Activated CD4-positive, CD25-positive, alpha-beta regulatory T cell treated with anti-CD3 and anti-CD28 coated beads, Interleukin-2, amount 50 U/mL, for 24 hours (primary cell): ENCODE measurements at regions not wholly inside any gene's neighbourhood (a gene's known extent, or its start where the extent isn't known, plus 50 kb on each side); places are given as distances from the start of the nearest gene placed in this dataset.
"Not testable (repeated sequence)": the region's sequence is repeated elsewhere in the genome, so short reads cannot be mapped to it uniquely, and the experiment has no call there.

ENCODE experiments used
- ATAC-seq, 2 donors: fragments of 150-1000 bp; cut with Tn5 transposase; one replicate each; pipeline ENCODE4 v1.10.0; 2021; ENCODE audit warnings: mild to moderate bottlenecking in 1 of 2, moderate library complexity in 1 of 2

DNA sequence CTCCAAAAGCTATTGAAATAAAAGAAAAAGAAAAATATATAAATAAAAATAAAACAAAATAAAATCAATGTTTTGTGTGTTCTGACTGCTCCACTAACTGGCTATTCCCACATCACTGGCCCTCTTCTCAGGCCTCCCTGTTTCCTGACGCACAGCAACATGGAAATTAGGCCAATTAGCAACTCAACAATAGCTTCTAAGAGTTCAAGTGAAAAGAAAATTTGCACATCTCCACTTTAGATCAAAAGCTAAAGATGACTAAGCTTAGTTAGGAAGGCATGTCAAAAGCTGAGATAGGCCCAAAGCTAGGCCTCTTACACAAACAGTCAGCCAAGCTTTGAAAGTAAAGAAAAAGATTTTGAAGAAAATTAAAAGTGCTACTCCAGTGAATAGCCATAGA lies 200.8 kb downstream of the DUSP6 start:
- ATAC-seq, result no peak

DNA sequence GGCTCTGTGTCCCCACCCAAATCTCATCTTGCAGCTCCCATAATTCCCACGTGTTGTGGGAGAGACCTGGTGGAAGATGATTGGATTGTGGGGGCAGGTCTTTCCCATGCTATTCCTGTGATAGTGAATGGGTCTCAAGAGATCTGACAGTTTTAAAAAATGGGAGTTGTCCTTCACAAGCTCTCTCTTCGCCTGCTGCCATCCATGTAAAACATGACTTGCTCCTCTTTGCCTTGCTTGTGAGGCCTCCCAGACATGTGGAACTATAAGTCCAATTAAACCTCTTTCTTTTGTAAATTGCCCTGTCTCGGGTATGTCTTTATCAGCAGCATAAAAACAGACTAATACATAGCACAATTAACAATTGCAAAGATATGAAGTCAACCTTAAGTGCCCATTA lies 201.5 kb downstream of the DUSP6 start:
- not testable (repeated sequence) for ATAC-seq

DNA sequence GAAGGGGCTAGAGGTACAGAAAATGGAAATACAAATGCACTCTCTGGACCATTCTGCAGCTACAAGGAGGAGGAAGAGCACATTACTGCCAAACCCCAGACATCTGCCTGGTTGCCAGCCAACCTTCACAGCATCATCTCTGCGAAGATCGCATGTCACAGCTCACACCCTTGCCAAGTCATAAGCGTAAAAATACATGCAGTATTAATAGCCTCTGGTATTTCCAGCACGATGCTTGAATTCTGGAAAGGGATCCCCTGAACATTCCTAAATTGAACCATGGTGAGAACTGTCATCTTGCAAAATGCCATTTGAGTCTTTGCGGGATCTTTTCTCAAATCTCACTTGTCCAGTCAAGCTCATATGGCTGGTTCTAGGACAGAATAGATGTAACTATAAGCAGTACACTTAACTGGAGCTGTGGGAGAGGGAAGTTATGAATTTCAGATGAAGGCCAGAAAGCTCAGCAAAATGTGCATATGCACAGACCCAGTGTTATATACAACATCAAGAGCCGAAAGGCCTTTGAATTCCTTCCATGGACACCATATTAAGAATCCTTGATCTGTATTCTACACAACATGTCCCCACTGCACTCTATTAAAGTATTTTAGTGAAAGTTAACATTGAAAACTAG lies 211.6 kb downstream of the DUSP6 start:
- no peak for ATAC-seq

DNA sequence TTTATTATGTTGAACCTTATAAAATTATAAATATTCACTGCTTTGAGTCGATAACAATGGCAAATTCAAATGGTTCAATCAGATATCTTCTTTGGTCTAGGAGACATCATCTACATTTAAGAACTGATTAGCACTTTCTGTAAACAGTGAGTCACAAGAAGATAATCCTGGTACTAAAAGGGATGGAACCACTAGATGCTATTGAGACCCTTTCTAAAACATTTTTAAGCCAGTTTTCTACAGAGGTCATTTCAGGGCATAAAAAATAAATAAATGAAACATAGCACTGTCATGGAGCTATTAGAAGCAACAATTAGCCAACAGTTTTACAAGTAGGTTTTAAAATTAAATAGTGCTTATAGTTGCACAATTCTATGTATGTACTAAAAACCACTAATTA lies 212.2 kb downstream of the DUSP6 start:
- ATAC-seq, result no peak

DNA sequence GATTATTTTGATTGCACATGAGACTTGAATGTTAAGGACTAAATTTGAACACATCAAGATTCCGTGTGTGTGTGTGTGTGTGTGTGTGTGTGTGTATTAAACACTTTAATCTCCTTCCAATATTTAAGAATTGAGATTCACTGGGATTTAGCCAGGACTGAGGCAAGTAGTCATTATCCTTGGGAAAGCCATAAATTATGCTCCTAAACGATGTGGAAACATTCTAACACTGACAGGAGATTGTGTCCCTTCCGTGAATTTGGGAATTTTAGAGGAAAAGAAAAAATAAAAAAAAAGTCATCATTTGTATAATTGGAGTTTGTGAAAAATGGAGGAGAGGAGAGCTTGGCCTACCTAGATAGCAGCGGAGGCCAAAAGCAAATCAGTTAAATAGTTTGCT lies 212.9 kb downstream of the DUSP6 start:
- no peak for ATAC-seq

DNA sequence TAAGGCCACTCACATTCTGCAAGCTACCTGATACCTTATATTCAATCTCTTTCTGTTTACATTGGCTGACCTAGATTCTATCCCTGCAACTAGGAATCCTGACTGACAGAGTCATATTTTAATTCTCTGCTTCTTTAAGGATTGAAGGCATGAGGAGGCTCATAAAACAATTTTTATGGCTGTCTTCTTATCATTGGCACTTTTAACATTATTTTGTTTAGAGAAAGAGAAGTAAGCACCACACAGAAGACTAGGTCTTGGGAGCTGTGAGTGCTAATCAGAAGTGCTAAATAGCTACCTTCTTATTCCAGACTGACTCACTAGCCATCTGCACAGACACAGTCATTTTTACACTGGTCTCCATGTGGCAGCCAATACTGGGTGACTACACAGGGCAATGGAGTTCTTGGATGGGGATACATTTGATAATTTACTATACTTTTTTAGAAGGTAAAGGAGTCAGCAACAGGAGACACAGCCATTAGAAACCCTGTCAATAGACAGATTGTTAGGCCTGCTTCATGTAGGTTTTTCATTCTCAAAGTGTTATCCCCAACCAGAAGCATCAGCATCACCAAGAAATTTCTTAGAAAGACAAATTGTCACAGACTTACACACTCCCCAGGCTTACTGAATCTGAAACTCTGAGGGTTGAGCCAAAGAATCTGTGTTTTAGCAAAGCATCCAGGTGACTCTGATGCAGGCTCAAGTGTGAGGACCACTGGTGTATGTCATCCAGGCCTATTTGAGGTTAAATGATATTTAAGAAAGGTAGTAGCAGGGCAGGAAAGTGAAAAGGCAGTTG lies 214.1 kb downstream of the DUSP6 start:
- peak; percentile 87 to 90 for ATAC-seq

DNA sequence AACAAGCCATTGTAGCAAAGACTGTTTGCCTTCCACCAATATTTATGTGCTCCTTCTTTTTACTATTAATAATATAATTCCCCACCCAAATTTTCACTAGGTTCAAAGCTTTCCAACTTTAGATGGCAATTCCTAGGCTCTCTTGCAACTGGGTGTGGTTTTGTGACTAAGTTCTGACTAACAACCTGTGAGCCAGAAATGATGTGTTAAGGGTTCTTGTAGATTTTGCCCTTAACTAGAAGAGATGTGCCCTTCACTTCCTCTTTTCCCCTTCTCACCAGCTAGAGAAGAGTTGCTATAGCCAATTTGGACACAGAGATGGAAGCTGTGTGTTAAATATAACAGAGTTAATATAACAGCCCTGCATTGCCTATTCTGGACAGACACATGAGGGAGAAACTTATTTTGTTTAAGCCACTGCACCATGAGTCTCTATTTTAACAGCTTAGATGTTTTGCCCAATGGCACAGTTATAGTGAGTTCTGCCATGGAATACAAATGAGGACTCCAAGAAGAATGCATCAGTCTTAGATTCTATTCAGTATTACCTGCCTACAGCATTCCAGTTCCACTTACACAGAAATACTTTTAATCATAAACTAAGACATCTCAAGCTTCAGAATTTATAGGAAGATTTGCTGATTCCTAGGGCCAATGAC lies 216.2 kb downstream of the DUSP6 start:
- ATAC-seq, result peak; percentile 29 to 56

DNA sequence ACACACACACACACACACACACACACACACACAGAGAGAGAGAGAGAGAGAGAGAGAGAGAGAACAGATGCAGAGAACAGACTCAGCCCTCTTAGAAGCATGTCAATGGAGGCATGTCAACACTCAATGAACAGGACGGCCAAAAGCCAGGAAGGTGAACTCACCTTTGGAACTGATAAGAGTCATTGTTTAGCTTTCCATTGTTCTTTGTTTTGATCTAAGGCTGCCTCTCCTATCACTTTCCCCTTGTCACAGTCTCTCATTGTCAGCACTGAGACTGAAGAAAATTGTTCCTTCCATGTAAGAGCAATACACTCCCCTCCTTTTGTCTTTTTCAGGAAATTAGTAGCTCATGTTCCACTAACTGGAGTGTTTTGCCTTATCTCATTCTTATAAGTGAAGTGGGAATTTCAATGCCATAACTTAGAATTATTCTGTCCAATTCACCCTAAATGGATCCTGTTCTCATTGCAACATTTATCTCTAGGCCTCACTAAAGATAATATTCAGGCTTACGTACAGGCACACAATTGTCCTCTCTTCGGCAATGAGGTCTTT lies 218.0 kb downstream of the DUSP6 start:
- no peak for ATAC-seq

DNA sequence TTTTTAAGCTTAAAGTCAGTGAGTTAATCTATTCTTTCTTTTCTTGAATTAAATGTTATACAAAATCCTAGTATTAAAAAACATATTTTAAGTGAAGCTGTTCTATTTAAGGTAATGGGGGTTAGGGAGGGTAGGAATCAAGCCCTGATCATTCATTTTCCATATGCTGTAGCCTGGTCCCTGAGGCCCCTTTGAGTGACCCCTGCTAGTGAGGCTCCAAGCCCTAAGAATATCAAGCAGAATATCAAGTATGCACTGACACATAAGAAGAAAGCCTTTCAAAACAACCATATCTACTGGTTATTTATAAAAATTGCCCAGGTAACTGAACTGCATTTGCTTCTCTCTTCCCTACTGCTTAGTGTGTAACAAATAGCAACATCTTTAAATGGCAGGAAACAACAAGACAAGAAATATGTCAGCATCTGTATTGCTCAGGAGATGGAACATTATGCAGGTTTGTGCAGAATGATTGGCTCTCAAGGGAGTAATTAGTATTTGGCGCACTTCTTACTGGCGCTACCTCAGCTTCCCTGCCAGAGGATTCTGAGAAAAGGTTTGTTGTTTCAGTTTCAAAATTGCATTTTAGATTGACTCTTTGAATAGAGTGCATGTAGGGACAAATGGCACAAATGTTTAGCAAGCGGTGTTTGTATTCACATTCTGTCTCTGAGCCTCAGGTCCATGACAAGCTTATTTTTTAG lies 223.0 kb downstream of the DUSP6 start:
- peak in 1 of 2 donors; percentile 43 for ATAC-seq

DNA sequence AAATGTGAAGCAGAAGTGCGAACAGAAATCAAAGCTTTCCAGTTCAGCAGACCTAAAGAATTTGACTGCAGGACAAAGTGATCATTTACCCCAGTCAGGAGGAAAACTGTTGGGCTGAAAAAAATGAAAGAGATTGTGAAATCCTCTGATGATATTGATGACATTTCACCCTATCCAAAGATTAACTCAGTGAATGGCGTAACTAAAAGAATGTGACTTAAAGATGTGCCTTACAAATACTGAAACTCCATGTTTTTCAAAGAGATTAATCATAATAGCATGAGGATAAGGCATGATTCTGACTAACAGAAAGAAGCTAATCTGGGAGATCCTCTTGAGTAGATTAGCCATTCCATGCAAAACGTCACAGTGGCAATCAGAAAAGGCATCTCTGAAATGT lies 225.6 kb downstream of the DUSP6 start:
- no peak for ATAC-seq

DNA sequence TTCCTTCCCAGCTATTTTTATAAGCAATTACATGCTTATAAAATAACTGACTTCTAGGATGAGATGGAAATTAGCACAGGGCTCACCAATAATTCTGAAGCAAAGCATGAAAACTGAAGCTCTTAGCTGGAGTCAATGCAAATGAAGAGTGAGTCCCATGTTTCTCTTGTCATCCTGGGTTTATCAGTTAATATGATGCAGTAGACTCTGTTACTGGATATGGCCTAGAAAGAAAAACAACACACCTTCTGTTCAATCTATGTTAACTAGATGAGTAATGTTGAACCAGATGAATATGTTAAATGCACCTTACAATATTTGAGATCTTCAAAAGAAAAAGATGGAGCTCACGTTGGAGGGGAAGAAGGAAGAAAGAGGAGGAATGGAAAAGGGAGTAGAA lies 229.4 kb downstream of the DUSP6 start:
- no peak for ATAC-seq

DNA sequence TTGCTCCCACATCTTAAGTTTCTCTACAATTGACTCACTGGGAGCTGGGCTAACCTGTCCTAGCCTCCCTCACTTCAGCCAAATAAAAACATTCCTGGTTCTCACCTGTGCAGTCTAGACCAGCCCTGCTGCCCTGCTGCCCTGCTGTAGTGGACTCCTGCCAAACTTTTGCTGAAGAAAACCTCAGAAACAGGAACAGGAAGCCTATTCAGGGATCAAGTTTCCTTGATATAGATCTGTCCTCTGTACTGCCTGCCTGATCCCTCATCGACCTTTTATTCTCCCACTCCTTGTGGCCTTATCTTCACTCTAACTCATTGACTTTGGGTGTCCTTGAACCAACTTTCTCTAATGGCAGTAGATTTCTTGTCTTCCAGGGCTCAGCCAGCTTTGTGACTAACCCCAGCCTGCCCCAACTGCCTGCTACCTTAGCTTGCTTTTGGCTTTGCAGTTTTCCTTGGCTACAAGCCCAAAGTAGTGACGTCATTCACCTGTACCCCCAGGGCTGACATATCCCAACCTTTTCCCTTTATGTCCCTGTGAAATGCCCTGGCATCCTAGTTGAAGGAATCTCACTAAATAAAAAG lies 234.8 kb downstream of the DUSP6 start:
- ATAC-seq, result no peak

DNA sequence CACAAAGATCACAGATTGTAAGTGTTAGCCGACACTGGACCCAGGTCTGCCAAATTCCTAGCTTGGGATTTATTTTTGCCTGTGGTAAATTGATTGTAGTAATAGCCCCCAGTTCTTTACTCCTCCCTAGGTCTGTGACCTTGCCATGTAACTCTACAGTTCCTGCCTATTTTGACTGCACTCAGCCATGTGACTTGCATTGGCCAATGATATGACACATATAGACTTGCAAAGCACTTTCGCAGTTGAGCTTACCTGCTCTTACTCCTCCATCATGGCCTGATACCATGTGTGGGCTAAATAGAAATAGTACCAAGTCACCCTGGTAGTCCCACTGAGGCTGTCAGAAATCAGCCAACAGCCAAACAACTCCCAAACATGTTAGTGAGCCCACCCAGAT lies 240.3 kb downstream of the DUSP6 start:
- ATAC-seq, result no peak

DNA sequence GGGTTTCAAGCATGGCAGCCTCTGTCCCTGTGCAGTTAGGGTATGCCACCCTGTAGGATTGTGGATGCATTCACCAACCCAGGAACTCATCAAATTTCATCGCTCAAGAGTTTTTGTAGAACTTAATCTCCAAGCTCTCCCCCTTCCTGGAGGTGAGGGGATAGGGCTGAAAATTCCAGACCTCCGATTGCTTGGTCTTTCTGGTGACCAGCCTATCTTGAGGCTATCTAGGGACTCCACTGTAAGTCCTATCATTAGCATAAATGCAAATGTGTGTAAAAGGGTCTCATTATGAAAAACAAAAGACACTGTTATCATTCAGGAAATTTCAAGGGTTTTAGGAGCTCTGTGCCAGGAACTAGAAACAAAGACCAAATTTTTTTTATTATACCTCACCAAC lies 244.0 kb downstream of the DUSP6 start:
- ATAC-seq, result no peak

DNA sequence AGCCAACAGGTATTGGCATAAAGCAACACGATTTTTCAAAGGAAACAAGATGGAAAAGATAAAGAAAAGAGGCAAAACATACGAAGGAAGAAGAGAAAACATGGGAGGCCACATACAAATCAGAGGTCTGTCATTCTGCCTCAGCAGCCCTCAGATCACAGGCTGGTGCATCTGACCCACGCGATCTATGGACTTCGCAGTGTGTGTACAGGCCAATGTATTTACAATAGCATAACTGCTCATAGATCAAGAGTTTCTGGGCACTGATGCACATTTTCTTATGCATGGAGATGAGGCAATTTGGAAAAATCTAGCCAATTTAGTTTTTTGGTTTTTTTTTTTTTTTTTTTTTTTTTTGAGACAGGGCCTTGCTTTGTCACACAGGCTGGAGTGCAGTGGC lies 245.4 kb downstream of the DUSP6 start:
- no peak for ATAC-seq

DNA sequence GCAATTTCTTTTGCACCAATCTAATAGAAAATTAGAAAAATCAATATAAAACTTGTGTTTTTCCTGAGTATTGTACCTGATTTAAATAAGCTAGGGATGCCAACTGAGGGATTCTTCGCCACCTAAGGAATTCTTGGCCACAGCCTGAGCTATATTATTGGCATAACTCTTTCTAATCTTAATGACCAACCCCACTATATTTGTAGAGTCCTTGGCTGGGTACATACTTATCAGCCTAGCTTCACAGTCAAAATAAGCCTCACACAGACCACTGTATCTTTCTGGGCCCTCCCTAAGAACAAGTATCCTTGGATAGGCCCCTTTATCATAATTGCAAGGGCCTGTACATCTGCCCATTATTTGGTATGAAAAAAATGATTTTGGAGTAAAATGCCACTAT lies 247.1 kb downstream of the DUSP6 start:
- ATAC-seq, result no peak

DNA sequence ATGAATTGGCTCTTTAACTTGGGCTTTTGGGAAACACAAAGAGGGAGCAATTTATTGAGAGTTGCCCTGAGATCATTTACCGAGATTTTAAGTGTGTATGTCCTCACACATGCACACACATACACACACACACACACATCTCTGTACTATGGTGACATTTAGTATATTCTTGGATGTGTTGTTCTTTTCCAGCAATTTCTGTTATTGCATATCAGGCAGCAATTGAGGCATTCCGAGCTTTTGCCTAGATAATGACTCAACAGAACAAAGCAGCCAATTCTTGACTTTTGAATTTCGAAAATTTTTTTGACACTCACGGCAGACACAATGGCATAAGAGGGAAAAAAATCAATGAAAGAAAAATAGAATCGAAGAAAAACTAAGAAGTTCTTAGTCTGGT lies 248.5 kb downstream of the DUSP6 start:
- ATAC-seq, result no peak

DNA sequence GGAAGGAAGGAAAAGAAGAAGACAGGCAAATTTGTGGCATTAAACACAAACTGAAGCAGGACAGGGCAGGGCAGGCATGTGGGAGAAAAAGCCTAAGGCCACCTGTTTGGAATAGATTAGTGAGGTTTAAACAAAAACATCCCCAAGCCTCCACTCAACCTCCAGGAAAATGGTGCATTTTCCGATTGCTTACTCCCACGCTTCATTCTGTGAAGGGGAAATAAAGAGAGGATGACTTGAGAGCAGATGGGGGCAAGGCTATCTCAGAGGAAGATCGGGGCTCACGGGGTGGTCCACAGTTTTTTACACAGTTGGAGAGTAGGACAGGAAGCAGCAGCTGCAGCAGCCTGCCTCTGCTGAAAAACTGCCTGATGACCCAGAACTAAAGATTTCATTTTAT lies 250.9 kb downstream of the DUSP6 start:
- ATAC-seq, result no peak

DNA sequence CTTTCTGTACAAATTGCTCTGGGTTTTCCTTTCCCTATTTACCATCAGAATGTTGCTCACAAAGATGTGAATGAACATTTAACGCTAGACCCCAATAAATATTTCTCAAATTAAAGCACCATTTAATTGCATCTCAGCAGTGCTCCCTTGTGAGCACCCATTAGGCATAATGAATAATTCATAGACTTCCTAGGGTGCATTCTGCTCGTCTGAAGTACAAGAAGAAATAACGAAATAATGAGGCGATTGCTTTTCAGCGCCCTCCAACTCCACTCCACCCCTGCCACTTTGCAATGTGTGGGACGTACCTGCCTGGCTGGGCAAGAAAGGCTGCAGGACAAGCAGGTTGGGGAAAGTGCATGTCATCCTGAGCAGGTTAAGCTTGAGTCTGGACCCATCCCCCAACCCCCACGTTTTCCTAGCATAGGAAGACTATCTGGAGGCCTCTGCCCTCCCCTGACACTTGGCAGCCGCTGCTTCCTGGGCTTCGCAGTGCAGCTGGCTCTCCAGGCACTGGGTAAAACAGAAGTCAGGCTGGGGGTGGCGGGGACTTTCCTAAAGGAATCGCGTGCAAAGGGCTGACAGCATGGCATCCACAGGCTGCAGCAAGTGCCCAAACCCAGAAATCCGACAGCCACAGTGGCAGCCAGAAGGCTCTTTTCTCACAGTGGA lies 253.7 kb downstream of the DUSP6 start:
- ATAC-seq, result no peak

DNA sequence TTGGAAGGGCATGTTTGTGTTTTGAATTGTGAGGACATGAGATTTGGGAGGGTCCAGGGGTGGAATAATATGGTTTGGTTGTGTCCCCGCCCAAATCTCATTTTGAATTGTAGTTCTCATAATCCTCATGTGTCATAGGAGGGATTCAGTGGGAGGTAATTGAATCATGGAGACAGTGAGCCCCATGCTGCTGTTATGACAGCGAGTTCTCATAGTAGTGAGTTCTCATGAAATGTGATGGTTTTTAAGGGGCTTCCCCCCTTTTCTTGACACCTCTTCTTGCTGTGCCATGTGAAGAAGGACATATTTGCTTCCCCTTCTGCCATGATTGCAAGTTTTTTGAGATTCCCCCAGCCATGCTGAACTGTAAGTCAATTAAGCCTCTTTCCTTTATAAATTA lies 260.0 kb downstream of the DUSP6 start:
- ATAC-seq, result peak; percentile 61 to 88

DNA sequence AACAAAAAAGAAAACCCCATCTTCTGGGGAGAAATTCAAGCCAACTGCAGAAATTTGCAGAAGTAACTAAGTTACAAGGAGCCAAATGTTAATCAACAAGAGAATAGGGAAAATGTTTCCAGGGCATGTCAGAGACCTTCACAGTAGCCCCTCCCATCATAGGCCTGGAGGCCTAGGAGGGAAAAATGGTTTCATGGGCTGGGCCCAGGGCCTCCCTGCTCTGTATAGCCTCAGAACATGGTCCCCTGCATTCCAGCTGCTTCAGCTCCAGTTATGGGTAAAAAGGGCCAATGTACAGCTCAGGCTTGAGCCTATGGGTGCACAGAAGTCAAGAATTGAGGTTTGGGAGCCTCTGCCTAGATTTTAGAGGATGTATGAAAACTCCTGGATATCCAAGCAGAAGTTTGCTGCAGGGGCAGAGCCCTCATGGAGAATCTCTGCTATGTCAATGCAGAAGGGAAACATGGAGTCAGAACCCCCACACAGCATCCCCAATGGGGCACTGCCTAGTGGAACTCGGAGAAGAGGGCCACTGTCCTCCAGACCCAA lies 260.9 kb downstream of the DUSP6 start:
- ATAC-seq, result no peak

DNA sequence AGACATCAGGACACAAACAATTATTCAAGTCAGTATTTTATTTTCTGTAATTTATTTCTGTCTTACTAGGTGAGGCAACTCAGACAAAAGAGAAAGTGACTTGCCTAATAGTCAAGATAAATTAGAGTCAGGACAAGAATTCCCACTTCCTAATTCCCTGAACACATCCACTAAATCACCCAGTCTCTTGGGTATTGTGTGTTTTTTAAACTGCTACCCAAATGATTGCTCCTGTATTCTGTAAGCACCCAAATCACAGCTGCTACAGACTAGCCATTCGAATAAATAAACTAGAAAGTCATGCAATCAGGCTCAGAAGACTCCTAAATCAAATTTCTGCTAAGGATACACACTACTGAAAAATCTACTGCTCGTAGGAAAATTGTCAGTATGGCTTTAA lies 263.0 kb downstream of the DUSP6 start:
- no peak for ATAC-seq
